IPS-20b (cell line): ENCODE measurements at regions not wholly inside any gene's neighbourhood (a gene's known extent, or its start where the extent isn't known, plus 50 kb on each side); places are given as distances from the start of the nearest gene placed in this dataset.

Experiments used
- H3K27ac ChIP-seq: one replicate; pipeline ENCODE4 v1.5.1; 2013; ENCODE audit warnings: low read length
- H3K27me3 ChIP-seq: 2 replicates; pipeline ENCODE4 v1.6.1; 2013; ENCODE audit warnings: mild to moderate bottlenecking, low read length, inconsistent platforms; ENCODE audit not compliant: insufficient read depth
- H3K36me3 ChIP-seq: 2 replicates; pipeline ENCODE4 v1.6.1; 2013; ENCODE audit warnings: low read depth, mild to moderate bottlenecking, inconsistent platforms, low read length, moderate library complexity; ENCODE audit not compliant: insufficient read depth
- H3K4me1 ChIP-seq: 2 replicates; pipeline ENCODE4 v1.6.1; 2013; ENCODE audit warnings: mild to moderate bottlenecking, control low read depth, inconsistent platforms, low read length, moderate library complexity; ENCODE audit not compliant: insufficient read depth
- H3K4me3 ChIP-seq: 2 replicates; pipeline ENCODE4 v1.5.1; 2013; ENCODE audit warnings: mild to moderate bottlenecking, low read length, inconsistent platforms
- H3K9ac ChIP-seq: 2 replicates; pipeline ENCODE4 v1.6.1; 2013; ENCODE audit warnings: low read depth, mild to moderate bottlenecking, inconsistent platforms, low read length, moderate library complexity
- H3K9me3 ChIP-seq: 2 replicates; pipeline ENCODE4 v1.6.1; 2013; ENCODE audit warnings: mild to moderate bottlenecking, low read depth, low read length, inconsistent platforms; ENCODE audit not compliant: insufficient read depth

- Histone ChIP-seq H3K4me3 (no peak overlapping the region), H3K27me3 (no peaks in the 10 kb centered on the region)
Measured at GRCh38 chr13:37488726-37489125, 109.8 kb downstream of the POSTN start.

GRCh38 chr13:37486171-37486681 is 112.3 kb downstream of the POSTN start:
- no peaks in the 10 kb centered on the region for H3K9me3 ChIP-seq
- H3K27me3 ChIP-seq, result no peaks in the 10 kb centered on the region
- H3K4me1 ChIP-seq, result no peaks in the 10 kb centered on the region
- H3K36me3 ChIP-seq, result no peaks in the 10 kb centered on the region
- H3K9ac ChIP-seq, result no peak overlapping the region
- no peak overlapping the region for H3K4me3 ChIP-seq
- H3K27ac ChIP-seq, result no peak overlapping the region

More at GRCh38 chr13:37488726-37489125, 109.8 kb downstream of the POSTN start:
- no peaks in the 10 kb centered on the region for H3K36me3 ChIP-seq
- no peaks in the 10 kb centered on the region for H3K9me3 ChIP-seq
- H3K9ac ChIP-seq, result no peak overlapping the region
- H3K4me1 ChIP-seq, result no peaks in the 10 kb centered on the region
- no peak overlapping the region for H3K27ac ChIP-seq

- Histone ChIP-seq H3K36me3 (no peaks in the 10 kb centered on the region), H3K4me3 (no peak overlapping the region), H3K27me3 (no peaks in the 10 kb centered on the region), H3K4me1 (no peaks in the 10 kb centered on the region), H3K9me3 (no peaks in the 10 kb centered on the region), H3K9ac (no peak overlapping the region), H3K27ac (no peak overlapping the region)
Measured at GRCh38 chr13:37485756-37486155, 112.8 kb downstream of the POSTN start.

- H3K27ac ChIP-seq, result no peak overlapping the region
- H3K36me3 ChIP-seq, result no peaks in the 10 kb centered on the region
- H3K27me3 ChIP-seq, result no peaks in the 10 kb centered on the region
- H3K9me3 ChIP-seq, result no peaks in the 10 kb centered on the region
- no peak overlapping the region for H3K9ac ChIP-seq
- no peaks in the 10 kb centered on the region for H3K4me1 ChIP-seq
- no peak overlapping the region for H3K4me3 ChIP-seq
Measured at GRCh38 chr13:37484056-37484455, 114.5 kb downstream of the POSTN start.

- H3K36me3 ChIP-seq, result no peaks in the 10 kb centered on the region
- H3K4me1 ChIP-seq, result no peaks in the 10 kb centered on the region
- H3K9me3 ChIP-seq, result no peaks in the 10 kb centered on the region
- H3K9ac ChIP-seq, result no peak overlapping the region
- no peaks in the 10 kb centered on the region for H3K27me3 ChIP-seq
- no peak overlapping the region for H3K27ac ChIP-seq
- no peak overlapping the region for H3K4me3 ChIP-seq
Measured at GRCh38 chr13:37482331-37482730, 116.2 kb downstream of the POSTN start.

- H3K36me3 ChIP-seq, result no peaks in the 10 kb centered on the region
- H3K27me3 ChIP-seq, result no peaks in the 10 kb centered on the region
- no peaks in the 10 kb centered on the region for H3K9me3 ChIP-seq
- no peak overlapping the region for H3K9ac ChIP-seq
- no peaks in the 10 kb centered on the region for H3K4me1 ChIP-seq
- H3K27ac ChIP-seq, result no peak overlapping the region
- no peak overlapping the region for H3K4me3 ChIP-seq
Measured at GRCh38 chr13:37481885-37482227, 116.7 kb downstream of the POSTN start.

- H3K27me3 ChIP-seq, result no peaks in the 10 kb centered on the region
- H3K9me3 ChIP-seq, result no peaks in the 10 kb centered on the region
- no peaks in the 10 kb centered on the region for H3K4me1 ChIP-seq
- no peaks in the 10 kb centered on the region for H3K36me3 ChIP-seq
- no peak overlapping the region for H3K9ac ChIP-seq
- no peak overlapping the region for H3K4me3 ChIP-seq
- no peak overlapping the region for H3K27ac ChIP-seq
Measured at GRCh38 chr13:37481011-37481884, 117.3 kb downstream of the POSTN start.

- Histone ChIP-seq H3K27me3 (no peaks in the 10 kb centered on the region), H3K27ac (no peak overlapping the region), H3K4me3 (no peak overlapping the region), H3K36me3 (no peaks in the 10 kb centered on the region), H3K9me3 (no peaks in the 10 kb centered on the region), H3K4me1 (peaks cover 7% of the 10 kb centered on the region; the same call in 1 of the 2 replicates), H3K9ac (no peak overlapping the region)
Measured at GRCh38 chr13:37479916-37480315, 118.7 kb downstream of the POSTN start.

GRCh38 chr13:37476874-37477273 is 121.7 kb downstream of the POSTN start:
- Histone ChIP-seq H3K4me1 (peaks cover 9% of the 10 kb centered on the region; the same call in 1 of the 2 replicates), H3K27ac (no peak overlapping the region), H3K36me3 (no peaks in the 10 kb centered on the region), H3K9ac (no peak overlapping the region), H3K4me3 (no peak overlapping the region), H3K9me3 (no peaks in the 10 kb centered on the region), H3K27me3 (no peaks in the 10 kb centered on the region)

GRCh38 chr13:37475966-37476365 is 122.6 kb downstream of the POSTN start:
- Histone ChIP-seq H3K4me1 (peaks cover 9% of the 10 kb centered on the region; the same call in 1 of the 2 replicates), H3K9ac (no peak overlapping the region), H3K27ac (no peak overlapping the region)

GRCh38 chr13:37475151-37475550 is 123.4 kb downstream of the POSTN start:
- Histone ChIP-seq H3K36me3 (no peaks in the 10 kb centered on the region), H3K4me3 (no peak overlapping the region), H3K4me1 (peaks cover 9% of the 10 kb centered on the region; the same call in 1 of the 2 replicates), H3K9ac (no peak overlapping the region), H3K27me3 (no peaks in the 10 kb centered on the region), H3K9me3 (no peaks in the 10 kb centered on the region), H3K27ac (no peak overlapping the region)

More at GRCh38 chr13:37475966-37476365, 122.6 kb downstream of the POSTN start:
- Histone ChIP-seq H3K36me3 (no peaks in the 10 kb centered on the region), H3K27me3 (no peaks in the 10 kb centered on the region), H3K9me3 (no peaks in the 10 kb centered on the region), H3K4me3 (no peak overlapping the region)

GRCh38 chr13:37473035-37473434 is 125.5 kb downstream of the POSTN start:
- Histone ChIP-seq H3K27ac (no peak overlapping the region), H3K9ac (no peak overlapping the region), H3K4me1 (peaks cover 9% of the 10 kb centered on the region; the same call in 1 of the 2 replicates), H3K4me3 (no peak overlapping the region), H3K36me3 (no peaks in the 10 kb centered on the region), H3K9me3 (no peaks in the 10 kb centered on the region), H3K27me3 (no peaks in the 10 kb centered on the region)
